Kidney (tissue), 13 donors: ENCODE measurements at regions not wholly inside any gene's neighbourhood (a gene's known extent, or its start where the extent isn't known, plus 50 kb on each side); places are given as distances from the start of the nearest gene placed in this dataset.
A peak's percentile ranks its signal among the peaks of the same experiment; 100 is the strongest.

ENCODE experiments used
- DNase-seq, 5 donors: peaks; one replicate each; pipeline ENCODE4 v3.0.0-alpha.2; 2013 to 2020
- FAIRE-seq: peaks from 2 replicates; lab custom pipeline; 2012; peaks lifted over from hg19 to GRCh38; lab: Jason Lieb, UNC
- H3K27ac ChIP-seq, 2 donors: one replicate each; pipeline ENCODE4 v1.7.0; 2013; ENCODE audit warnings: low read depth in 2 of 2, low read length in 2 of 2, inconsistent platforms in 1 of 2
- H3K27me3 ChIP-seq: one replicate; pipeline ENCODE4 v1.7.1; 2013; ENCODE audit warnings: low read length, inconsistent platforms; ENCODE audit not compliant: control insufficient read depth, insufficient read depth
- H3K36me3 ChIP-seq, 3 donors: one replicate each; pipeline versions ENCODE4 v1.7.0 to v1.7.1; 2013; ENCODE audit warnings: low read length in 3 of 3, control low read depth in 1 of 3, inconsistent platforms in 1 of 3; ENCODE audit not compliant: insufficient read depth in 3 of 3, control insufficient read depth in 2 of 3
- H3K4me1 ChIP-seq, 3 donors: one replicate each; pipeline versions ENCODE4 v1.7.0 to v1.7.1; 2013; ENCODE audit warnings: low read length in 3 of 3, inconsistent platforms in 1 of 3, low read depth in 1 of 3; ENCODE audit not compliant: control insufficient read depth in 2 of 3, insufficient read depth in 2 of 3
- H3K4me3 ChIP-seq, 3 donors: one replicate each; pipeline versions ENCODE4 v1.7.0 to v1.8.1; 2013; ENCODE audit warnings: low read length in 3 of 3, control low read depth in 1 of 3, inconsistent platforms in 1 of 3
- H3K9ac ChIP-seq, 3 donors: one replicate each; pipeline versions ENCODE4 v1.7.0 to v1.7.1; 2013; ENCODE audit warnings: low read length in 3 of 3, control low read depth in 1 of 3, inconsistent platforms in 1 of 3
- H3K9me3 ChIP-seq, 3 donors: one replicate each; pipeline versions ENCODE4 v1.7.0 to v1.7.1; 2013; ENCODE audit warnings: low read length in 3 of 3, control low read depth in 1 of 3, inconsistent platforms in 1 of 3; ENCODE audit not compliant: control insufficient read depth in 2 of 3, insufficient read depth in 1 of 3
- CTCF ChIP-seq: IDR thresholded peaks from 3 replicates; pipeline ENCODE4 v1.5.1; 2012; ENCODE audit warnings: mild to moderate bottlenecking, moderate library complexity, borderline replicate concordance; ENCODE audit not compliant: insufficient read depth; ENCODE audit errors: extremely low read depth
- intact Hi-C: fragments of 100-400 bp; cut with DNase I; formaldehyde crosslinking; loops from one replicate; pipeline ENCODE4 v1.11.1; 2022
- donor health status: control.
- donor health status: control.
- donor health status: control.
- donor health status: control.
- donor health status: control.
- donor health status: DM: yes; HTN: yes; CAD: no.
- donor health status: Normal renal cell carcinoma (clear cell type).

- TF ChIP-seq CTCF = no peak
- peaks cover 0 to 5% (median 0%) of the 10 kb centered on the region in 3 donors for H3K9me3 ChIP-seq
- H3K27me3 ChIP-seq = no peaks in the 10 kb centered on the region
- no peak overlapping the region for H3K9ac ChIP-seq
- FAIRE-seq = no peak
- peak in 1 of 5 donors; percentile 38 for DNase-seq
- no peak overlapping the region for H3K4me3 ChIP-seq
- no peak overlapping the region for H3K27ac ChIP-seq
- intact Hi-C loops = no loop called here
- no peaks in the 10 kb centered on the region for H3K36me3 ChIP-seq
- peaks cover 0 to 3% (median 0%) of the 10 kb centered on the region in 3 donors for H3K4me1 ChIP-seq
These were observed 73.2 kb downstream of the NCR2 start for GRCh38 chr6:41408576-41408975.

DNA sequence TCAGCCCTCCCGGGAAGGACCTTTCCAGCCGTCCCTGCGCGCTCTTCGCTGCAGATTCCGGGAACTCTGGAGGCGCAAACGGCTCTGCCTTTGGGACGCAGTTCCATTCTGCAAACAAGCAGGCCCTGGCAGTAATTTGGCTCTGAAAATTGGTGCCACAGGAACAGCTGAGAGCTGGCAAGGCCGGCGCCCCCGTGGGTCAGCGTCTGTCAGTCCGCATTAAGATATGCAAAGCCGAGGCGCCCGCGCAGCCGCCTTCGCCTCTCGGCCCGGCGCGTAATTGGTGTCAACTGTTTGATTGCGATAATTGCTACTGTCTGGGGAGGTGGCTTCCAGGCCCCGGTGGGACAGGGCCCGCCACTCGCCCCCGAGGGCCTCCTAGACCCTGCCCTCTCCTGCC is 73.6 kb downstream of the NCR2 start:
- FAIRE-seq (no peak), DNase-seq (no peak)
- no peak for TF ChIP-seq CTCF
- no peak overlapping the region for H3K9ac ChIP-seq
- H3K36me3 ChIP-seq = no peaks in the 10 kb centered on the region
- no peaks in the 10 kb centered on the region for H3K4me1 ChIP-seq
- peaks cover 4% of the 10 kb centered on the region for H3K27me3 ChIP-seq
- no peak overlapping the region for H3K27ac ChIP-seq
- intact Hi-C loops = no loop called here
- no peak overlapping the region for H3K4me3 ChIP-seq
- peaks cover 0 to 5% (median 0%) of the 10 kb centered on the region in 3 donors for H3K9me3 ChIP-seq

DNA sequence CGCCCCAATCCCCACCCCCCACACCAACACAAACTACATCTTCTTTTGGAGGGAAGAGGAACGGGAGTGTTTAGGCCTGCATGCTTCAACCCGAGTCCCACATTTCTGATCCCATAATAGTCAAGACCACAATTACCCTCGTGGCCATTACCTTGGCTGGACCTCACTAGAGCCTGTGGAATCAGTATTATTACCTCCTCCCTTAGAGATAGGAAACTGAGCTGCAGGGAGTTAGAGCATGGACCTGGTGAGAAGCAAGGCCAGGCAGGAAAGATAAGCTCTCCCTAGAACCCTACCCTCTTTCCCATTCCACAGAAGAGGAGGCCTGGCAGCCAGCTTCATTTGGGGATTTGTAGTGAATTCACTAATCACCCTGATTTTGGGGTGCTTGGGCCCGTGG is 74.1 kb downstream of the NCR2 start:
- Histone ChIP-seq H3K4me3 (no peak overlapping the region), H3K4me1 (no peaks in the 10 kb centered on the region), H3K9ac (no peak overlapping the region), H3K27me3 (peaks cover 4% of the 10 kb centered on the region), H3K36me3 (no peaks in the 10 kb centered on the region), H3K9me3 (peaks cover 0 to 5% (median 0%) of the 10 kb centered on the region in 3 donors), H3K27ac (no peak overlapping the region)
- DNase-seq (no peak), FAIRE-seq (no peak)
- TF ChIP-seq CTCF = no peak
- intact Hi-C loops = no loop called here

- no peak for FAIRE-seq
- Histone ChIP-seq H3K36me3 (no peaks in the 10 kb centered on the region), H3K9ac (no peak overlapping the region), H3K9me3 (no peaks in the 10 kb centered on the region), H3K4me3 (no peak overlapping the region), H3K4me1 (no peaks in the 10 kb centered on the region), H3K27ac (no peak overlapping the region), H3K27me3 (peaks cover 16% of the 10 kb centered on the region)
- intact Hi-C loops = no loop called here
- DNase-seq = no peak
- TF ChIP-seq CTCF = no peak
These were observed 76.6 kb downstream of the NCR2 start for GRCh38 chr6:41411961-41412360.
